ENCODE measurements at regions not wholly inside any gene's neighbourhood (a gene's known extent, or its start where the extent isn't known, plus 50 kb on each side); places are given as distances from the start of the nearest gene placed in this dataset.

DNA sequence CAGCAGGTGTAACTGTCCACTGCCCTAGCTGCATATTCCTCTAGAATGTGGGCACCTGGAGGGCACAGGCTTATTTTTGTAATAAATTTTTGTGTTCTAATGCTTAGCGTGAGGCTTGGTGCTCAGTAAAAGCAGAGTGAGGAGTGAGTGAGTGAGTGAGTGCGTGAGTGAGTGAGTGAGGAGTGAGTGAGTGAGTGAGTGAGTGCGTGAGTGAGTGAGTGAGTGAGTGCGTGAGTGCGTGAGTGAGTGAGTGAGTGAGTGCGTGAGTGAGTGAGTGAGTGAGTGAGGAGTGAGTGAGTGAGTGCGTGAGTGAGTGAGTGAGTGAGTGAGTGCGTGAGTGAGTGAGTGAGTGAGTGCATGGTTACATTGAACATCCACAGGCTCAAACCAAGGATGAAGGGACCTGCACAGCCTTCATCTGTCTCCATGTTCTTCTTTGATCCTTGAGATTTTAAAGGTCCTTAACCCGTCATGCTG is 371.5 kb downstream of the MED10 start:
- no peak for DNase-seq (ENCODE audit: low read depth in 3 of 3)

DNA sequence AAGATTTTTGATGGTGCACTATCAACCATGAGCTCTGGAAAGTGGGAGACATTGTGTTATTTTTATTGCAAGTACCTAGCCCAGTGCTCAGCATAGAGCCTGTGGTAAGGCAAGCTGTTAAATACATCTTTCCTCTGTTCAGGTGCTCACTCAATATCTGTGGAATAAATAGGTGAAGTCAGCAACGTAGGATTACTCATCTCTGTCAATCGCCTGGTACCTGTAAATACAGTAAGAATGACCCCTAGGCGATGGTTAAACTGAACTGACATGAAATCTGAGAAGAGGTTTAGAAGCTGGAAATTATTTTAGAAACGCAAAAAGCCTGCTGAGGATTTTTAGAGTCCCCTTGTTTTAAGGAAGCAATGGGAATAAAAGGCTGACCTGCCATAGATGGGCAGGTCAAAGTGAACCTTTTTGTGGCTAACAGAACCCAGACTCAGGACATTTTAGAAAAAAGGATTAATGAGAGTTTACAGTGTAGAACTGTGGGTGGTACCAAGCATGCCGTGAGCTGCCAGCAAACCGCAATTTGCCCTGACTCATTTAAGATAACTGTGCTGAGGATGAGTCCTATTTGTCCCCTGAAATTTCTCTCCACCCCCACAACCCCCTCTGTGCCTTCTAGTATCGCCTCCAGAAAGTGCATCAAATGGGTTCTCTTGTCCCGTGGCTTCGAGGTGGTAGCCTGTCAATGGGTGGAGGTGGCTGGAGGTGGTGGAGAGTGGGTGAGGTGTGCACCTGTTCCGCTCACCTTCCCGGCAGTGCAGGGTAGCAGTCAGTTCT is 375.1 kb downstream of the MED10 start:
- no peak for DNase-seq (ENCODE audit: low read depth in 3 of 3)

DNA sequence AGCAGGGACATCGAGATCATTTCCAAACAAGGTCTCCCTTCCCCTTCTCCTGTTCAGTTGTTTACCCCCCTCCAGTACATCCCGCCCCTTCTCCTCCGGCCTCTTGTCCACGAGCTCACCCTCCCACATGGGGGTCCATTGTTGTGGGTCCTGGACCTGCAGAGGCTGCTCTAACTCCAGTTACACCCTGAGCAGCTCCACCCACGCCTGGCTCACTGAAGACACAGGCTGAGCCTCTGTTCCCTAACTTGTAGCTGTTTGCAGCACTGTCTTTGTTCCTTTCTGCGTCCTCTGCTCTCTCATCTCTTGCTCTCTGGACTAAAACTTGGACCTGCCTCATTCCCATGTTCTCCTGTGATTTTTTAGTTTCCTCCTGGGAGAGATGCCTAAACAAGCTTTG is 377.5 kb downstream of the MED10 start:
- DNase-seq (ENCODE audit: low read depth in 3 of 3): no peak

DNA sequence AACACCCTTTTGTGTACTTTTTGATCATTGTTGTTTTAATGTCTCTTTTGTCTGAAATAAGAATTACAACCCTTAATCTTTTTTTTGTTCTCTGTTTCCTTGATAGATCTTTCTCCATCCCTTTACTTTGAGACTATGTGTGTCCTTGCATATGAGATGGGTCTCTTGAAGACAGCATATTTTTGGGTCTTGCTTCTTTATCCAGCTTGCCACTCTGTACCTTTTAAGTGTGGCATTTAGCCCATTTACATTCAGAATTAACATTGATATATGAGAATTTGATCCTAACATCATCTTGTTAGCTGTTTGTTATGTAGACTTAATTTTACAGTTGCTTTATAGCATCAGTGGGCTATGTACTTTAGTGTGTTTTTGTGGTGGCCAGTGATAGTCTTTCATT is 382.5 kb downstream of the MED10 start:
- DNase-seq (ENCODE audit: low read depth in 3 of 3): no peak

DNA sequence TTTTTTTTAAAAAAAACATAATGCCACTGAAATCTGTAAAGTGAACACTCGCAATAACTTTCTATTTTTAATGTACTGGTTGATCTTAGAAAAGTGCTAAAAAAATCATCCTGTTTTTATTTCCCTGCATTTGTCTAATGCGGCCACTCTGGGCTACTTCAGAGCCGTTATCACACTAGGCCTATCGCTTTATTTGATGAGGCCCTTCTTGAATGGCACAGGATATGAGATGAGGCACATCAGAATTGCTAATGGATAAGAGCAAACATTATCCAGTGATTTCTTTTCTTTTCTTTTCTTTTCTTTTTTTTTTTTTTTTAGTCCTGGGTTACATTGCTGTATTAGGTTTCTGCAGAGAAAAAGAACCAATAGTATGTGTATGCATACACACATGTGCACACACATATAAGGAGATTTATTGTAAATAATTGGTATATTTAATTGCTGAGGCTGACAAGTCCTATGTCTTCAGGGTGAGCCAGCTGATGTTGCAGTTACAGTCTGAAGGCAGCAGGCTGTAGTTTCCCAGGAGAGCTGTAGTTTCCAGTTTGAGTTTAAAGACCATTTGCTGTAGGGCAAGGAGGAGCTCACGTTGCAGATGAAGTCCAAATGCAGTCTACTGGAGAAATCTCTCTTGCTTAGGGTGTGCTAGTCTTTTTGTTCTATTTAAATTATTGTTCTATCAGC is 391.7 kb downstream of the MED10 start:
- no peak for DNase-seq (ENCODE audit: low read depth in 3 of 3)

DNA sequence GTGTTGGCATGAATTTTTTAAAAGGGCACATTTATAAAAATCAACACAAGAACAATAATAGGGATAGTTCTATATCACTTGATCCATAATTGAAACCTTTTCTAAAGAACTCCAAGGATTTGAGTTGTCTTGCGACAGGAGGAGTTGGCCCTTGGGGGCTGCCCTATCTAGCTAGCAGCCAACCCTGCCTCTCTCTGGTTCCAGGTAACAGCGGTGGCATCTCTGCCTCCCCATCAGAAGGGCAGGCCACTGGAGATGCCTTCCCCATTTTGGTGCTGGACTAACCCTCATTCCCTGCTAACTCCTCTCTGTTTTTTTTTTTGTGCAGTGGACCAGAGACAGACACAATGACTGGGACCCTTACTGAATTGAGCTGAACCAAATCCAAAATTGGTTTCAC is 393.0 kb downstream of the MED10 start:
- DNase-seq (ENCODE audit: low read depth in 3 of 3): no peak

DNA sequence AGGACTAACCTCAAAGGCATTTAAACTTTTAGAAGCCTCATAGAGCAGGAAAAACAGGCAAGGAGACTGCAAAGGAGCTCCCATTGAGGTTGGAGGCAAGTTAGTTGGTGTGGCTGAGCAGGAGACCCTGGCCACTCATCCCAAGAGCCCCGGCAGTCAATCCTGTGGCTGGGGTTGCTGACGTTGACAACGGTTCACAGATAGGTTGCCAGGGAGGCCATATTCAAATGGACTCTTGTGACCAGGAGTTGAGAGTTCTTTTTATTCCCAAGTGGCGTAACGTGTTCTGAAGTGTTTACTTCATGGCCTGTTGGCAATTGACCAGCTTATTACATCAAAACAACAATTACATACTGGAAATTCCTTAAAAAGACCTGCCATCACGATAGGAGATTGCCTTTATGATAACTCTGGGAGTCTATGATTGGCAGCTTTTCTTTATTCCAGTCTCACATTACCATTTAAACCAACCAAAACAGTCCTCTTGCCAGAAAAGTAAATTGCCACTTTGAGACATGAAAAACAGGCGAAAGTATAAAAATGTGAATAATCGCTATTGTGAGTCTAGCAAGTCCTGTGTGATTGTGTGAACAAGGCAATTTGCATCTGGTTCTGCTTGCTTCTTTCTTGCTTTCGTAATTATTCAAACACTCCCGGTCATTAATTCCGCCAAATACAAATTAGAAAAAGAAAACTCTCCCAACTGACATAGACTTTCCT is 394.9 kb downstream of the MED10 start:
- no peak for DNase-seq (ENCODE audit: low read depth in 3 of 3)

DNA sequence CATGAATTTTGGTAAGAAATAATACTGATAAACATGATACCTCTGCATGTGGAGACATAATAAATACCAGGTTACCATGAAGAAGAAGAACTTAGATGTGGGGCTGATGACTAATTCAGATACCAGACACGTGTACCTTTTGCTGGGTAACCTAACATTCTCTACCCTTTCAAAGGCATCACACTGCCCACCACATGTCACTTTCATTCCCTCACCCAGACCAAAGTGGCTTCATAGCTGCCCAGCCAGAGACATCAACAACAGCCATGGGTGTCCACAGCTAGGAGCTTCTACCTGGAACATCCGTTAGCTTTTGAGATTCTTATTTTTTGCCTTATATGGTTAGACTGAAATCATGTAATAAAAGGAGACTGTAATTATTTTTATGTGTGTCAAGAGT is 396.8 kb downstream of the MED10 start:
- DNase-seq (ENCODE audit: low read depth in 3 of 3): no peak

DNA sequence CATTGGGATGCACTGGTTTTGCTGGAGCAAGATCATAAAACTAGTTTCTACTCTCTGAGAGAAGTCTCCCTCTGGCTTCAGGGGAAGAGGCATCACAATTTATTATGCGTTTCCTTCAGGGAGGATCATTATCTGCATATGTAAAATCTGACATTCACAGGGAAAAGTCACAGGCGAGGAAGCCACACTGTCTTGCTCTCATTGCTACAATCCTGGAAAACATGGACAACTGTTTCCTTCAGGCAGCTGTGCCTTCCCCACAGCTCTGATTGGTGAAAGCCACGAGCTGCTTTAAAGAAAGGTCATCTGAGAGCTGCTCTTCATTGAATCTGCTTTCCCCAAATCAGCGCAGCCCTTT is 397.8 kb downstream of the MED10 start:
- DNase-seq (ENCODE audit: low read depth in 3 of 3): no peak

DNA sequence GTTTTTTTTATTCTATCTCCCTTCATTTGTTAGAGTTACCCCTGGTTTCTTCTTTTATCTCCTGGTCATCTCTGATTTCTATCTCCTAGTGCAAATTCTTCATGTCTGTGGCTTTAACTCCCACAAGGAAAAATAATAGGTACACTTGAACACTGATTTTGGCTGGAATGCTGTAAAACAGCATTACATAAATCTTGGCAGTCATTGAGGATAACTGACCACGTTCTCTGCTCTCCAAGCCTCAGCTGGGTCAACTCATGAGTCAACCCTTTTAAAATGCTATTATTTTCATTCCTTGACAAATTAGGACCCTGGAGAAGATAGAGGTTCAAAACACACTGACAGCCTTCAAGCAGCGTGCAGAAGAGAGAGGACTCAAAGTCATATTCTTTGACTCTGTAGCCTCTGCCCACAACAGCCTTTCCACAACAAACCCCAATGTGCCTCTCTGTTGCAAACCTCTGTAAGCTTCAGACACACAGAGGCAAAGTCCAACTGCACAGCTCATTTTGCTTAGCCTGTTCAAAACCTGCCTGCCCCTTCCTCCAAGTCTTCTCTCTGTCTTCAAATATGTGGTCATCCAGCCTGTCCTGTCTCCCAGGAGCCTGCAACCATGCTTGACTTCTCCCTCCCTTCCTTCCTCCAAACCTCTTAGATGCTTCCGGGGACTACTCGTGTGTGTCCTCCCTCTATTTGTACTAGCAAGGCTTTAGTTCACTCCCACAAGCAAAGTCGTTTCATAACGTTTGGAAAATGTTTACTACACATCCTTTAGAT is 398.4 kb downstream of the MED10 start:
- DNase-seq (ENCODE audit: low read depth in 3 of 3): no peak

DNA sequence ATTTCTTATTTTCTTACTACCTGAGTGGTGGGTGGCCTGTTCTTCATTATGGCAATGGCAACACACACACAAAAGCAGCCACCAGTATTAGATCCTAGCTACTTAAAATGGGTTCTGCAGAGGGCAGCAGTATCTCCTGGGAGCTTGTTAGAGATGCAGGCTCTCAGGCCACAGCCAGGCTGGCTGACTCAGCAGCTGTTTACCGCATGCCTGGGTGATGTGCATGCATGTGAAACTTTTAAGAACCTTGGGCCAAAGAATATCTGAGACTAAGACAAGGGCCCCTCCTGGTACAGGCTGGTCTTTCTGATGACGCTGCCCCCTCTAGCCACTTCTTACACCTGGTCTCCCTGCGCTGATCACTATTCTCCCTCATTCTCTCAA is 399.0 kb downstream of the MED10 start:
- DNase-seq (ENCODE audit: low read depth in 3 of 3): no peak

DNA sequence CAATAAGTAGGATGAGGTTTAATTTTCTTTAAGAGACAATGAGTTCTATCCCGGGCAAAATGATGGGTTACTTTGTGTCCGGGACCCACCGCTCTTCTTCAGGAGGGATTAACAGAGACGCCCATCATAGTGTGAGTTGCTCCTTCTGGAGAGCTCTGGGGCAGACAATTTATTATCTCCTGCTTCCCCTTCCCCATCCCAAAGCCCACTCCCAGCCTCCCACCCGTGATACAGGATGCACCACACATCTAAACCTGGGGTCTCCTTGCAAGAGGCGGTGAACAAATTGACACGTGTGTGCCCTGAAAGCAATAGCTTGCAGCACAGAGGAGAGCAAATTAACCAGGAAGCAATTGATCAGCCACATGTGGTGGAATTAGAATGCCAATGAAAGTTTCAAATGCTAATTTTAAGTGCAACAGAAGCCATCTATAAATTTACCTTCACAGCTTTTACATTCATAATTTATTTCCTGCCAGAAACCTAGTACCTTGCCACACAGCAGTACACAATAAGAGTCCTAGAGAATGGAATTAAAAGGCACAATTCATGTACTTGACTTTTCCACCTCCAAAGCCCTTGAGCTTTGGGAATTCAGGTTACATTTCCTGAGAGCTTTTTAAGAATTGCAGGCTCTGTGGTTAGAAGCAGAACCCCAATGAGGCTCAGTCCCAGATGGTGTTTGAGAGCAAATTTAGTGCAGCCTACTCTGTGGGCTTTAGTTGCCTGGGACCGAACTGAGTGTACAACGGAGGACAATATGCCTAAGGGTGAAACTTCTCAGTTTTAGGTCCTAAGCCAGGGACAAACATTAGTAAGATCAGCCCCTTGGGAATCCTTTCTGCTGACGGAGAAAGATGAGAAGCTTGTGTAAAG is 399.6 kb downstream of the MED10 start:
- no peak for DNase-seq (ENCODE audit: low read depth in 3 of 3)

DNA sequence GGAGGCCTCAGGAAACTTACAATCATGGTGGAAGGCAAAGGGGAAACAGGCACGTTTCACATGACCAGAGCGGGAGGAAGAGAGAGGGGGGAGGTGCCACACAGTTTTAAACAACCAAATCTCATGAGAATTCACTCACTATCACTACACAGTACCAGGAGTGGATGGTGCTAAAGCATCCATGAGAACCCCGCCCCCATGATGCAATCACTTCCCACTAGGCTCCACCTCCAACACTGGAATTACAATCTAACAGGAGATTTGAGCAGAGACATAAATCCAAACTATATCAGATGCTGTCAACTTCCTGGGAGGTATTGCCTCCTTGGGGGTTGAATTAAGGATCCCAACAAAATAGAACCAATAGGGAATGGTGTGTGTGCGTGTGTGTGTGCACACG is 407.1 kb downstream of the MED10 start:
- DNase-seq (ENCODE audit: low read depth in 3 of 3): no peak

DNA sequence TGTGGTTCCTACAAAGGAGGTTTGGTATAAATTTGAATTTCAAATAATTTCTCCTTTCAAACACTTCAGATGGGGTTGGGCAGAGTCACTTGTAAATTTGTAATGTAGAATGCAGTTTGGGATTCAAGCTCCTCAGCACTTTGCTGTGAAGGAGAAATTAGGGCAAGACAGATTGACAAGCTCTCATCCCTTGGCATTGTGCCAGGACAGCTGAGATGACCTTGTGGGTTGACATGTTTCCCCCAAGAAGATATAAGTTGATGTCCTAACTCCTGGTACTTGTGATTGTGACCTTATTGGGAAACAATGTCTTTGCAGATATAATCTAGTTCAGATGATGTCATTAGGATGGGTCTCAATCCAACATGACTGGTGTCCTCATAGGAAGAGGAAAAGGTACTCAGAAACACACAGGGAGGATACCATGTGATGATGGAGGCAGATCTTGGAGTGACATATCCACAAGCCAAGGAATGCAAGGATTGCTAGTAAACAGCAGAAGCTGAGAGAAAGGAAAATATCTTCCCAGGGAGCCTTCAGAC is 408.3 kb downstream of the MED10 start:
- DNase-seq (ENCODE audit: low read depth in 3 of 3): no peak

DNA sequence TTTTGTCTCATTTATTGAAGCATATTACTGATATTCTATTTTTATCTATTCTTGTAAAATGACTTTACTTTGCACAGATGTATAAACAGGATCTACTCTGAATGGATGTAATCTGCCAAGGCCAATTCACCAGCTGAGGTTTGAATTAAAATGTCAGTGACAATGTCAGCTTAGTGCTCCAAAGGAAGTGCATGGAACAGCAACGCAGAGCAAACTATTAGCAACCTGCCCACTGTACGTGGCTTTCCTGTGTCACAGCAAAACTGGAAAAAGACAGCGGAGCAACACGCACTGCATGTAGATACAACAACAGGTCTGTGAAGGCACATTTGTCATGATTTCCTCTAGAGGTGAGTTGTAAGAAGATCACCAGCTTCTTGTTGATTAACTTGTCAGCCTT is 409.4 kb downstream of the MED10 start:
- no peak for DNase-seq (ENCODE audit: low read depth in 3 of 3)

DNA sequence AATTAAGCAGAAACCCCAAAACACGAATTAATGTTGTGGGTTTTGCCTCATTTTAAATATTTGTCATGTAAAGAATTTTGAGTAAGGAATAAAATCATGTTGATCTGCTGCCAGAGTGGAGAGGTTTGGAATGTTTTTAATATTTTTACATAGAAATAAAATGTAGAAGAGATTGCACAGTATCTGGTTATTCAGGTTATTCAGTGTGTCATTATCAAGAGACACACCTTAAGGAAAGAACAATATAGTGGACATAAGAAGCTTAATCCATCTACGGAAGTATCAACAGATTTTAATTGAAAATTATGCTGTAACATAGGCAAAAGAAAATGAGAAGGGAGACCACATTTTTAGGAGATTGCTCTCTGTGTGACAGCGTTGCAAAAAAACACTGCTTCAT is 410.4 kb downstream of the MED10 start:
- no peak for DNase-seq (ENCODE audit: low read depth in 3 of 3)

DNA sequence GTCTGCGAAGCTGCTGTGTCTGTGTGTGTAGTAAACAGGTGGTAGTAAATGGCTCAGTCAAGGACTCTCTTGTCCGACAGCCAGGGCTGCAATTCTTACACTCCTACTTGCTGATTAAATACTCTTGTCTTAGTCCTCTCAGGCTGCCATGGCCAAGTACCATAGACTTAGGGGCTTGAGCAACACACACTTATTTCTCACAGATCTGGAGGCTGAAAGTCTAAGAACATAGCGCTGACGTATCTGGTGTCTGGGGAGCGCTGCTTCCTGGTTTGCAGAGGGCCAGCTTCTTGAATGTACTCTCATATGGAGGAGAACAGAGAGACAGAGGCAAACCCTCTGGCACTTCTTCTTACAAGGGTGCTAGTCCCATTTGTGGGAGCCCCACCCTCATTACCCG is 411.0 kb downstream of the MED10 start:
- no peak for DNase-seq (ENCODE audit: low read depth in 3 of 3)

DNA sequence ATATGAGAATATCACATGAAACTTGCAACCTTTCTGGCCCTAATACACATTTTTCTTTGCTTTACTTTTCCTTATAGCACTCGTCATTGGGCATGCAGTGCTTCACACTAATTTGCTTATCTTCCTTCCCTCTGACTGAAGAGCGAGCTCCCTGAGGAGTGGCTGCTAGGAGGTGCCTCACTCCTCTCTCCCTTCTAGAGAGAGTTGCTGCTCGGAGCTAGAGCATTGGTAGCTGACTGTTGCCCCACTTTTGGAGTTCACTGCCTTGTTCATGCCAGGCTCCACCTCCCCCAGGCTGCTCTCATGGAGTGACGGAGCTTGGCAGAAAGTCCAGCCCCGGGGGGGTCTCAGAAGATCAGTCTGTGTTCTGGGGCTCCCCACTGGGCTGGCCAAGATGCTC is 413.2 kb downstream of the MED10 start:
- no peak for DNase-seq (ENCODE audit: low read depth in 3 of 3)

DNA sequence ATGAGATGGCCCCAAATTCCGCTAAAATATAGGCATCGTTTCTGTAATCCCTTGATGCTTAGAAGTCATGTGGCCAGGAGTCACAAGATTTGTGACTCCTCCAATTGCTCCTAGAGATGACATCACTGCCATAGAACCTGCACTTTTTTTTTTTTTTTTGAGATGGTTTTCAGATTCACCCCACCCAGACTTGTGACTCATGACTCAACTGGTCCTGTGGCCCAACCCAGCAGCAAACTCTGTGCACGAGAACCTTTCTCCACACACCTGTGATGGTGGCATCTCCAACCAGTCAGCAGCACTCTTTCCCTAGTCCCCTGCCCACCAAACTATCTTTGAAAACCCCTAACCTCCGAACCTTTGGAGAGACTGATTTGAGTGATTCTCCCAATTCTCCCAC is 414.0 kb downstream of the MED10 start:
- no peak for DNase-seq (ENCODE audit: low read depth in 3 of 3)

DNA sequence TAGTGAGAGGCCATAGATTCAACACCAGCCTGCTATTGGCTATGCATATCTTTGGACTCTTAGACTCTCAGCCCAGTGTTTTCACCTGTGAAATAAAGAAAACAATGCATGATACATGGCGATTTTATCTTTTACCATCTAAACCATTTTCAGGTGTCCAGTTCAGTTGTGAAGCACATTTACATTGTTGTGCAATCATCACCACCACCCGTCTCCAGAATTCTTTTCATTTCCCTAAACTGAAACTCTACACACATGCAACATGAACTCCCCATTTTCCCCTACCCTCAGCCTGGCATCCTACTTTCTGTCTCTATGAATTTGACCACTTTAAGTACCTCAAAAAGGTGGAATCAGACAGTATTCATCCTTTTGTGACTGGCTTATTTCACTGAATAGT is 420.6 kb downstream of the MED10 start:
- no peak for DNase-seq (ENCODE audit: low read depth in 3 of 3)

DNA sequence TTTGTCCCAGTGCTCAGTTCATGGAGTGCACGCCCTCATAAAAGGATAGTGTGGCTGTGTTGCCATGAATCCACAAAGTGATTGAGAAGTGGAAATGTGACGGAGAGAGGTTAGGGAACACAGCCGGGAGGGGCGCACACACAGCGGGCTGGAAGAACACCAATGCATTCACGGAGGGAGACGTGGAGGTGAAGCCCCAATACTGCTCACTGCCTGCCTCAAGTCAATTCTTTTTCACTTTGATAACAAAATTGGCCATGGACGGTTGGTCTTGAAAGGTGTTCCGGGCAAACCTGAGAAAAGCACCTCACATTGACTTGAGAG is 424.1 kb downstream of the MED10 start:
- DNase-seq (ENCODE audit: low read depth in 3 of 3): no peak

Measured in stimulated activated CD4-positive, alpha-beta T cell treated with anti-CD3 and anti-CD28 coated beads, TNF-alpha, amount 100 ng/mL, for 48 hours (primary cell).